DND-41 (cell line): ENCODE measurements at regions not wholly inside any gene's neighbourhood (a gene's known extent, or its start where the extent isn't known, plus 50 kb on each side); places are given as distances from the start of the nearest gene placed in this dataset.

ENCODE experiments used
- EZH2 ChIP-seq: IDR thresholded peaks from 3 replicates; pipeline ENCODE4 v1.6.1; 2012; ENCODE audit warnings: borderline replicate concordance, low read depth, mild to moderate bottlenecking, moderate library complexity, low read length, inconsistent platforms; ENCODE audit not compliant: severe bottlenecking
- TF ChIP-seq, protein P1 (sequence below): IDR thresholded peaks from 2 replicates; pipeline ENCODE4 v1.5.1; 2012; ENCODE audit warnings: borderline replicate concordance, low read length, moderate library complexity, mild to moderate bottlenecking; ENCODE audit not compliant: poor library complexity, severe bottlenecking; ENCODE audit errors: extremely low read depth

DNA sequence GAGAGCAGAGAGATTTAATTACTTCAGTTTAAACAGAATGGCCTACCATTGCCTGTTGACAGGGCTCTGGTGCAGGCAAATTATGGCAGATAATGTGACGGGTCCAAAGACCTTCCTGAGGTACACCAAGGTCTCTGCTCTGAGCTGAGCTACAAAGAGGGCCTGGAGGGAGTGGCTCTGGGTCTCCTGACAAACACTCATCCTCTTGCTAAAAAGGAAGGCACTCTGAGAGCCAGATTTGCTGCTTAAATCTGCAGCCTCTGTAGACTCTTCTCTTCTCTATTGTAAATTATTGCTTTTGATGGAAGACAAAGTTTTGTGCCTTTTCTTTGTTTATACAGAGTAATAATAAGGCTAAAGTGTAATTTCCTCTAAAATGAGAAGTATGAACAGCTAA lies 529.5 kb upstream of the FZD8 start:
- TF ChIP-seq, protein P1, sequence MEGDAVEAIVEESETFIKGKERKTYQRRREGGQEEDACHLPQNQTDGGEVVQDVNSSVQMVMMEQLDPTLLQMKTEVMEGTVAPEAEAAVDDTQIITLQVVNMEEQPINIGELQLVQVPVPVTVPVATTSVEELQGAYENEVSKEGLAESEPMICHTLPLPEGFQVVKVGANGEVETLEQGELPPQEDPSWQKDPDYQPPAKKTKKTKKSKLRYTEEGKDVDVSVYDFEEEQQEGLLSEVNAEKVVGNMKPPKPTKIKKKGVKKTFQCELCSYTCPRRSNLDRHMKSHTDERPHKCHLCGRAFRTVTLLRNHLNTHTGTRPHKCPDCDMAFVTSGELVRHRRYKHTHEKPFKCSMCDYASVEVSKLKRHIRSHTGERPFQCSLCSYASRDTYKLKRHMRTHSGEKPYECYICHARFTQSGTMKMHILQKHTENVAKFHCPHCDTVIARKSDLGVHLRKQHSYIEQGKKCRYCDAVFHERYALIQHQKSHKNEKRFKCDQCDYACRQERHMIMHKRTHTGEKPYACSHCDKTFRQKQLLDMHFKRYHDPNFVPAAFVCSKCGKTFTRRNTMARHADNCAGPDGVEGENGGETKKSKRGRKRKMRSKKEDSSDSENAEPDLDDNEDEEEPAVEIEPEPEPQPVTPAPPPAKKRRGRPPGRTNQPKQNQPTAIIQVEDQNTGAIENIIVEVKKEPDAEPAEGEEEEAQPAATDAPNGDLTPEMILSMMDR: no peak
- TF ChIP-seq EZH2: no peak
